B cell (primary cell): ENCODE measurements at regions not wholly inside any gene's neighbourhood (a gene's known extent, or its start where the extent isn't known, plus 50 kb on each side); places are given as distances from the start of the nearest gene placed in this dataset.

Source experiments
- CTCF ChIP-seq: fragments of 200-600 bp; IDR thresholded peaks from one replicate; pipeline ENCODE4 v1.8.0; 2022; ENCODE audit warnings: antibody characterized with exemption, mild to moderate bottlenecking
- EZH2 ChIP-seq: IDR thresholded peaks from 2 replicates; pipeline ENCODE4 v1.6.1; 2012; ENCODE audit warnings: borderline replicate concordance, low read depth, mild to moderate bottlenecking, moderate library complexity, low read length; ENCODE audit not compliant: insufficient read depth, poor library complexity, severe bottlenecking

- TF ChIP-seq CTCF: no peak
- TF ChIP-seq EZH2: no peak
Measured at GRCh38 chr3:25365636-25366035, 62.4 kb upstream of the RARB start.
